Uterus (tissue), 3 donors: ENCODE measurements at regions not wholly inside any gene's neighbourhood (a gene's known extent, or its start where the extent isn't known, plus 50 kb on each side); places are given as distances from the start of the nearest gene placed in this dataset.

Source experiments
- DNase-seq, 2 donors: peaks; one replicate each; pipeline ENCODE4 v3.0.0-alpha.2; 2019 to 2020
- H3K27ac ChIP-seq, 2 donors: fragments of 200-600 bp; sonication (generic); 1 replicate in 1 of 2; 2 replicates in 1 of 2; pipeline ENCODE4 v1.5.1; 2016 to 2018
- H3K27me3 ChIP-seq, 2 donors: fragments of 200-600 bp; sonication (generic); one replicate each; pipeline ENCODE4 v1.5.1; 2018 to 2019; ENCODE audit warnings: control low read depth in 1 of 2
- H3K36me3 ChIP-seq, 2 donors: fragments of 200-600 bp; sonication (generic); one replicate each; pipeline ENCODE4 v1.5.1; 2019; ENCODE audit warnings: control low read depth in 1 of 2
- H3K4me1 ChIP-seq, 2 donors: fragments of 200-600 bp; sonication (generic); one replicate each; pipeline ENCODE4 v1.5.1; 2018 to 2019; ENCODE audit warnings: control low read depth in 1 of 2
- H3K4me3 ChIP-seq, 2 donors: fragments of 200-600 bp; sonication (generic); 1 replicate in 1 of 2; 2 replicates in 1 of 2; pipeline ENCODE4 v1.5.1; 2018 to 2019; ENCODE audit warnings: mild to moderate bottlenecking in 1 of 2
- H3K9me3 ChIP-seq, 2 donors: fragments of 200-600 bp; sonication (generic); one replicate each; pipeline ENCODE4 v1.5.1; 2019; ENCODE audit warnings: control low read depth in 1 of 2
- CTCF ChIP-seq, 4 experiments: fragments of 200-600 bp in 2 of 4; fragments of 450-650 bp in 2 of 4; sonication (generic) in 2 of 4; IDR thresholded peaks; one replicate each; pipeline ENCODE4 v1.5.1; 2016 to 2019; ENCODE audit warnings: antibody characterized with exemption in 4 of 4, mild to moderate bottlenecking in 2 of 4, moderate library complexity in 1 of 4
- POLR2A ChIP-seq, 2 donors: fragments of 450-650 bp; IDR thresholded peaks; one replicate each; pipeline ENCODE4 v1.6.1; 2016; ENCODE audit warnings: antibody characterized with exemption in 2 of 2, mild to moderate bottlenecking in 1 of 2, moderate library complexity in 1 of 2
- intact Hi-C: fragments of 100-400 bp; cut with DNase I; formaldehyde crosslinking; loops from one replicate; pipeline ENCODE4 v1.15.1; 2023; ENCODE audit warnings: low total_unique reads
- donor health status: DM: yes; HTN: yes; CAD: no.

- H3K4me1 ChIP-seq: no peaks in the 10 kb centered on the region
- DNase-seq: no peak
- H3K36me3 ChIP-seq: no peaks in the 10 kb centered on the region
- TF ChIP-seq CTCF (IDR thresholded peaks at IDR 0.05) (no peak), POLR2A (IDR thresholded peaks at IDR 0.05) (no peak)
- H3K27me3 ChIP-seq: no peaks in the 10 kb centered on the region
- H3K27ac ChIP-seq: no peak overlapping the region
- H3K4me3 ChIP-seq: no peak overlapping the region
- H3K9me3 ChIP-seq: no peaks in the 10 kb centered on the region
- intact Hi-C loops: no loop called here
Observed at GRCh38 chr14:83007641-83008225, 1474.1 kb upstream of the SEL1L start.

- TF ChIP-seq CTCF (IDR thresholded peaks at IDR 0.05) (no peak), POLR2A (IDR thresholded peaks at IDR 0.05) (no peak)
- no peak for DNase-seq
Observed at GRCh38 chr14:83017296-83017695, 1483.6 kb upstream of the SEL1L start.

DNA sequence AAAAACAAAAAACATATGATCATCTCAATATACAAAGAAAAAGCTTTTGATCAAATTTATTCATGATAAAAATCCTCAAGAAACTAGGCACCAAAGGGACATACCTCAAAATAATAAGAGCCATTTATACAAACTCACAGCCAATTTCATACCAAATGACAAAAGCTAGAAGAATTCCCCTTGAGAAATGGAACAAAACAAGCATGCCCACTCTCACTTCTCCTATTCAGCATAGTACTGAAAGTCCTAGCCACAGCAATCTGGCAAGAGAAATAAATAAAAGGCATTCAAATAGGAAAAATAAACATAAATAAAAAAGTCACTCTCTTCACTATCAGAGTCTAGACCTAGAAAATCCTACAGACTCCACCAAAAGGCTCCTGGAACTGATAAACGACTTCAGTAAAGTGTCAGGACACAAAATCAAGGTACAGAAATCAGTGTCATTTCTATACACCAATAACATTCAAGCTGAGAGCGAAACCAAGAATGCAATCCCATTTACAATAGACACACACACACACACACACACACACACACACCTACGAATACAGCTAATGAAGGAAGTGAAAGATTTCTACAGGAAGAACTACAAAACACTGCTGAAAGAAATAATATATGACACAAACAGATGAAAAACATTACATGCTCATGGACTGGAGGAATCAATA is 1486.2 kb upstream of the SEL1L start:
- Histone ChIP-seq H3K36me3 (no peaks in the 10 kb centered on the region), H3K4me1 (no peaks in the 10 kb centered on the region), H3K4me3 (no peak overlapping the region), H3K9me3 (no peaks in the 10 kb centered on the region), H3K27ac (no peak overlapping the region), H3K27me3 (no peaks in the 10 kb centered on the region)
- DNase-seq: no peak
- TF ChIP-seq POLR2A (IDR thresholded peaks at IDR 0.05) (no peak), CTCF (IDR thresholded peaks at IDR 0.05) (no peak)
- intact Hi-C loops: no loop called here

More at GRCh38 chr14:83017296-83017695, 1483.6 kb upstream of the SEL1L start:
- Histone ChIP-seq H3K27me3 (no peaks in the 10 kb centered on the region), H3K4me3 (no peak overlapping the region), H3K9me3 (no peaks in the 10 kb centered on the region), H3K27ac (no peak overlapping the region), H3K36me3 (no peaks in the 10 kb centered on the region), H3K4me1 (no peaks in the 10 kb centered on the region)
- intact Hi-C loops: no loop called here

DNA sequence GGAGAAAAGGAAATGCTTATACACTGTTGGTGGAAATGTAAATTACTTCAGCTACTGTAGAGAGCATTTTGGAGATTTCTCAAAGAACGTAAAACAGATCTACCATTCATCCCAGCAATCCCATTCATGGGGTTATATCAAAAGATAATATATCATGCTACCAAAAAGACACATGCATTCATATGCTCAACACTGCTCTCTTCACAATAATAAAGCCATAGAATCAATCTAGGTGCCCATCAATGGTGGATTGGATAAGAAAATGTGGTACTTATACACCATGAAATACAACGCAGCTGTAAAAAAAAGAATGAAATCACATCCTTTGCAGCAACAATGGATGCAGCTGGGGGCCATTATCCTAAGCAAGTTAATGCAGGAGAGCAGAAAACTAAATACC is 1487.7 kb upstream of the SEL1L start:
- Histone ChIP-seq H3K27me3 (no peaks in the 10 kb centered on the region), H3K27ac (no peak overlapping the region), H3K9me3 (no peaks in the 10 kb centered on the region), H3K36me3 (no peaks in the 10 kb centered on the region), H3K4me1 (no peaks in the 10 kb centered on the region), H3K4me3 (no peak overlapping the region)
- DNase-seq: no peak
- TF ChIP-seq POLR2A (IDR thresholded peaks at IDR 0.05) (no peak), CTCF (IDR thresholded peaks at IDR 0.05) (no peak)
- intact Hi-C loops: no loop called here

- Histone ChIP-seq H3K36me3 (no peaks in the 10 kb centered on the region), H3K9me3 (no peaks in the 10 kb centered on the region), H3K4me1 (no peaks in the 10 kb centered on the region), H3K4me3 (no peak overlapping the region), H3K27ac (no peak overlapping the region), H3K27me3 (no peaks in the 10 kb centered on the region)
- intact Hi-C loops: no loop called here
- no peak for DNase-seq
- TF ChIP-seq POLR2A (IDR thresholded peaks at IDR 0.05) (no peak), CTCF (IDR thresholded peaks at IDR 0.05) (no peak)
Observed at GRCh38 chr14:83023369-83023768, 1489.7 kb upstream of the SEL1L start.
